Neural progenitor cell (in vitro differentiated cells): ENCODE measurements at regions not wholly inside any gene's neighbourhood (a gene's known extent, or its start where the extent isn't known, plus 50 kb on each side); places are given as distances from the start of the nearest gene placed in this dataset.

Experiments used
- CTCF ChIP-seq: fragments of 200-600 bp; sonication (generic); IDR thresholded peaks from 2 replicates; pipeline ENCODE4 v1.5.1; 2017; ENCODE audit warnings: antibody characterized with exemption, mild to moderate bottlenecking
- EZH2 ChIP-seq: fragments of 200-600 bp; sonication (generic); IDR thresholded peaks from 2 replicates; pipeline ENCODE4 v1.6.1; 2017; ENCODE audit warnings: antibody characterized with exemption, mild to moderate bottlenecking, moderate library complexity
- EZH2phosphoT487 ChIP-seq: fragments of 200-600 bp; sonication (generic); IDR thresholded peaks from 2 replicates; pipeline ENCODE4 v1.6.1; 2017; ENCODE audit warnings: antibody characterized with exemption

- no peak for TF ChIP-seq CTCF
- TF ChIP-seq EZH2phosphoT487, result no peak
- no peak for TF ChIP-seq EZH2
Observed at GRCh38 chr20:7454047-7454446, 486.2 kb downstream of the HAO1 start.
